ENCODE measurements at regions not wholly inside any gene's neighbourhood (a gene's known extent, or its start where the extent isn't known, plus 50 kb on each side); places are given as distances from the start of the nearest gene placed in this dataset.

DNA sequence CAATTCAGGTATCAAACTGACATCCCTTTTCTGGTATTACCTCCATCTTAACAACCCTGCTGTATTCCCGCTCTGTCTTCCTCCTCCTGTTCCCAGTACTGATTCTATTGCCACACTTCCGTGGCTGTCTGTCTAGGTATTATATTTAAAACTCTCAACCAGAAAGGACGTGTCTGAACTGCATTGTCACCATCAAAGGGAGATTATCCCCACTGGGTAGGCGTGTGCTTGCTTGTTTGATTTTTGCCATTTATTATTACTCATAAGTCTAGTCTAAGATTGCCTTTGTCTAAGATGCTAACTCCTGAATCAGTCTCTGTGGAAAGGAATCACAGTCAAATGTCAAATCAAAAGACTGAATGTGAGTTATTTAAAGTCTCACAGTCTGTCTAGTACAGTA, 650.1 kb downstream of the KCNT2 start:
- Histone ChIP-seq H3K4me1 (replicated peaks; ENCODE audit: insufficient read depth) (no peaks in the 10 kb centered on the region), H3K9me3 (ENCODE audit: insufficient read depth, low read depth) (no peaks in the 10 kb centered on the region), H3K36me3 (ENCODE audit: low read depth) (no peaks in the 10 kb centered on the region), H4K20me1 (ENCODE audit: insufficient read depth) (no peaks in the 10 kb centered on the region), H3K4me2 (no peak overlapping the region), H3K27ac (no peak overlapping the region), H3K4me3 (no peak overlapping the region), H3K79me2 (ENCODE audit: low read depth) (no peaks in the 10 kb centered on the region), H2AFZ (no peak overlapping the region), H3K9me2 (ENCODE audit: insufficient read depth) (no peaks in the 10 kb centered on the region), H3F3A (ENCODE audit: insufficient read depth, low read depth) (no peaks in the 10 kb centered on the region), H3K27me3 (ENCODE audit: insufficient read depth, low read depth) (no peaks in the 10 kb centered on the region)
- POLR2A ChIA-PET (ENCODE audit: unreplicated experiment), result no interaction called here
- intact Hi-C loops (cut with micrococcal nuclease; ENCODE audit: unreplicated experiment), result no loop called here
- no TSS peak for BruUV-seq (replicated peaks)
- TF ChIP-seq EZH2 (IDR thresholded peaks at IDR 0.05; ENCODE audit: low read depth), result no peak
- TF ChIP-seq, protein P1, sequence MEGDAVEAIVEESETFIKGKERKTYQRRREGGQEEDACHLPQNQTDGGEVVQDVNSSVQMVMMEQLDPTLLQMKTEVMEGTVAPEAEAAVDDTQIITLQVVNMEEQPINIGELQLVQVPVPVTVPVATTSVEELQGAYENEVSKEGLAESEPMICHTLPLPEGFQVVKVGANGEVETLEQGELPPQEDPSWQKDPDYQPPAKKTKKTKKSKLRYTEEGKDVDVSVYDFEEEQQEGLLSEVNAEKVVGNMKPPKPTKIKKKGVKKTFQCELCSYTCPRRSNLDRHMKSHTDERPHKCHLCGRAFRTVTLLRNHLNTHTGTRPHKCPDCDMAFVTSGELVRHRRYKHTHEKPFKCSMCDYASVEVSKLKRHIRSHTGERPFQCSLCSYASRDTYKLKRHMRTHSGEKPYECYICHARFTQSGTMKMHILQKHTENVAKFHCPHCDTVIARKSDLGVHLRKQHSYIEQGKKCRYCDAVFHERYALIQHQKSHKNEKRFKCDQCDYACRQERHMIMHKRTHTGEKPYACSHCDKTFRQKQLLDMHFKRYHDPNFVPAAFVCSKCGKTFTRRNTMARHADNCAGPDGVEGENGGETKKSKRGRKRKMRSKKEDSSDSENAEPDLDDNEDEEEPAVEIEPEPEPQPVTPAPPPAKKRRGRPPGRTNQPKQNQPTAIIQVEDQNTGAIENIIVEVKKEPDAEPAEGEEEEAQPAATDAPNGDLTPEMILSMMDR (conservative IDR thresholded peaks at IDR 0.05), result no peak
- DNase-seq, result no peak
- CTCF ChIA-PET, result no interaction called here

DNA sequence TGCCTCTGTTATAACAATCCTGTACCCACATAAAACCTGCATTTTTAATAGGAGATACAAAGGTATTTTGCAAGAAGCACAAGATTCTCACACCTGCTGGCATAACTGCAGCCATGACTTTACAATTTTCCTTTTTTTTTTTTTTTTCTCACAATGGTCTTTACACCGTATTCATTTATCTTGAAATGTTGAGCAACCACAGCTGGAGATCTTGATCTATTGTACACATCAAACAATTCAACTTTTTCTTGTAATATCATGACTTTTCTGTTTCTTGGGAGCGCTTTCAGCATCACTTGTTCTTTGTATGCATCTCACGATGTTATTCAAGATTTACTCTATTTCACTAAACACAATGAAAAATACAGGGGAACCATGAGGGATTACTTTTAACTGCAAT, 651.4 kb downstream of the KCNT2 start:
- no peaks in the 10 kb centered on the region for H3K36me3 ChIP-seq (ENCODE audit: low read depth)
- DNase-seq, result no peak
- no peaks in the 10 kb centered on the region for H3K27me3 ChIP-seq (ENCODE audit: insufficient read depth, low read depth)
- intact Hi-C loops (cut with micrococcal nuclease; ENCODE audit: unreplicated experiment), result no loop called here
- H2AFZ ChIP-seq, result no peak overlapping the region
- H3K27ac ChIP-seq, result no peak overlapping the region
- TF ChIP-seq, protein P1 (conservative IDR thresholded peaks at IDR 0.05), result no peak
- no peak for TF ChIP-seq EZH2 (IDR thresholded peaks at IDR 0.05; ENCODE audit: low read depth)
- BruUV-seq (replicated peaks), result no TSS peak
- no peaks in the 10 kb centered on the region for H3K79me2 ChIP-seq (ENCODE audit: low read depth)
- H3F3A ChIP-seq (ENCODE audit: insufficient read depth, low read depth), result no peaks in the 10 kb centered on the region
- no peak overlapping the region for H3K4me3 ChIP-seq
- no peaks in the 10 kb centered on the region for H4K20me1 ChIP-seq (ENCODE audit: insufficient read depth)
- H3K9me2 ChIP-seq (ENCODE audit: insufficient read depth), result no peaks in the 10 kb centered on the region
- H3K4me2 ChIP-seq, result no peak overlapping the region
- CTCF ChIA-PET, result no interaction called here
- H3K4me1 ChIP-seq (replicated peaks; ENCODE audit: insufficient read depth), result no peaks in the 10 kb centered on the region
- no peaks in the 10 kb centered on the region for H3K9me3 ChIP-seq (ENCODE audit: insufficient read depth, low read depth)
- POLR2A ChIA-PET (ENCODE audit: unreplicated experiment), result no interaction called here

DNA sequence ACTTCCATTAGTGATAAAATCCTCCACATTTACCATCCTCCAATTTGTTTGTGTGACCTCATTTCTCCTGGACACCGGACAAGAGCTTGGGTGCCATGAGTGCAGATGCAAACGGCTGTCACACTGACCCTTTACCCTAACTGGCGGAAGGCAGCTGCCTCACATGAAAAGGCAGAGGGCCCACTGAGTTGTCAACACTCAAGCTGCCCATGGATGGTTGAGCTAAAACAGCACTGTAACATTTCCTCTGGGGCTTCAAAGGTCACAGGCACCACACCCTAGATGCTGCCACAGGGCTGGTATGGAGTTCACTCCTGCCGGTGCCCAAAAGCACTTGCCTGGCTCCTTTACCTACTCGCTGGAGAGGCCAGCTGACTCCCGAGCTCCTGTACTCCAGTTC, 653.4 kb downstream of the KCNT2 start:
- Histone ChIP-seq H3K4me3 (no peak overlapping the region), H3K27me3 (ENCODE audit: insufficient read depth, low read depth) (no peaks in the 10 kb centered on the region), H3F3A (ENCODE audit: insufficient read depth, low read depth) (no peaks in the 10 kb centered on the region), H2AFZ (no peak overlapping the region; the same call in 1 of the 2 replicates), H3K4me2 (no peak overlapping the region), H3K9me3 (ENCODE audit: insufficient read depth, low read depth) (no peaks in the 10 kb centered on the region), H3K9me2 (ENCODE audit: insufficient read depth) (no peaks in the 10 kb centered on the region; the same call in 1 of the 2 replicates), H4K20me1 (ENCODE audit: insufficient read depth) (no peaks in the 10 kb centered on the region), H3K36me3 (ENCODE audit: low read depth) (no peaks in the 10 kb centered on the region), H3K79me2 (ENCODE audit: low read depth) (no peaks in the 10 kb centered on the region), H3K27ac (no peak overlapping the region), H3K4me1 (replicated peaks; ENCODE audit: insufficient read depth) (no peaks in the 10 kb centered on the region)
- TF ChIP-seq, protein P1 (conservative IDR thresholded peaks at IDR 0.05), result no peak
- TF ChIP-seq EZH2 (IDR thresholded peaks at IDR 0.05; ENCODE audit: low read depth), result no peak
- no TSS peak for BruUV-seq (replicated peaks)
- DNase-seq, result no peak
- intact Hi-C loops (cut with micrococcal nuclease; ENCODE audit: unreplicated experiment), result no loop called here
- ChIA-PET CTCF (no interaction called here), POLR2A (ENCODE audit: unreplicated experiment) (no interaction called here)

All from PC-9 (cell line).